CD14-positive monocyte (primary cell): ENCODE measurements at regions not wholly inside any gene's neighbourhood (a gene's known extent, or its start where the extent isn't known, plus 50 kb on each side); places are given as distances from the start of the nearest gene placed in this dataset.

Experiments used
- DNase-seq, 3 donors: peaks; one replicate each; pipeline ENCODE4 v3.0.0-alpha.2; 2011 to 2022
- H2AFZ ChIP-seq: 2 replicates; pipeline ENCODE4 v1.6.0; 2012; ENCODE audit warnings: mild to moderate bottlenecking, low read depth, low read length, inconsistent platforms; ENCODE audit not compliant: insufficient read depth, poor library complexity, severe bottlenecking
- H3K27ac ChIP-seq, 2 donors: 1 replicate in 1 of 2; 2 replicates in 1 of 2; pipeline ENCODE4 v1.5.1; 2012 to 2013; ENCODE audit warnings: low read length in 2 of 2, control low read depth in 1 of 2, inconsistent platforms in 1 of 2, low read depth in 1 of 2, mild to moderate bottlenecking in 1 of 2
- H3K27me3 ChIP-seq, 2 donors: one replicate each; pipeline versions ENCODE4 v1.6.0 to v1.6.1; 2011 to 2013; ENCODE audit warnings: low read length in 2 of 2; ENCODE audit not compliant: control insufficient read depth in 2 of 2, insufficient read depth in 2 of 2
- H3K36me3 ChIP-seq, 2 donors: replicated peaks in 1 of 2; 1 replicate in 1 of 2; 2 replicates in 1 of 2; pipeline versions ENCODE4 v1.5.1 to v1.6.1; 2012 to 2013; ENCODE audit warnings: low read length in 2 of 2, control low read depth in 1 of 2, inconsistent platforms in 1 of 2, mild to moderate bottlenecking in 1 of 2; ENCODE audit not compliant: insufficient read depth in 2 of 2, control insufficient read depth in 1 of 2
- H3K4me1 ChIP-seq, 2 donors: 1 replicate in 1 of 2; 2 replicates in 1 of 2; pipeline versions ENCODE4 v1.5.1 to v1.6.1; 2012 to 2013; ENCODE audit warnings: low read length in 2 of 2, control low read depth in 1 of 2, inconsistent platforms in 1 of 2, mild to moderate bottlenecking in 1 of 2, moderate library complexity in 1 of 2; ENCODE audit not compliant: insufficient read depth in 2 of 2, control insufficient read depth in 1 of 2
- H3K4me2 ChIP-seq: replicated peaks from 2 replicates; pipeline ENCODE3; 2012; ENCODE audit warnings: low read length, moderate library complexity, mild to moderate bottlenecking; ENCODE audit not compliant: poor library complexity, severe bottlenecking; ENCODE audit errors: extremely low read depth
- H3K4me3 ChIP-seq, 3 experiments: fragments of 200-600 bp in 1 of 3; sonication (generic) in 1 of 3; replicated peaks in 1 of 3; 1 replicate in 2 of 3; 2 replicates in 1 of 3; pipeline ENCODE4 v1.5.1; 2011 to 2013; ENCODE audit warnings: low read length in 3 of 3, mild to moderate bottlenecking in 3 of 3, control low read depth in 2 of 3, low read depth in 2 of 3, inconsistent platforms in 1 of 3, moderate library complexity in 1 of 3
- H3K79me2 ChIP-seq: 2 replicates; pipeline ENCODE4 v1.6.0; 2012; ENCODE audit warnings: mild to moderate bottlenecking, control low read depth, inconsistent platforms, low read length, moderate library complexity; ENCODE audit not compliant: insufficient read depth
- H3K9ac ChIP-seq: 2 replicates; pipeline ENCODE4 v1.6.0; 2017; ENCODE audit warnings: low read length, mild to moderate bottlenecking; ENCODE audit not compliant: insufficient read depth, poor library complexity, severe bottlenecking
- H3K9me3 ChIP-seq, 2 donors: replicated peaks in 1 of 2; 1 replicate in 1 of 2; 2 replicates in 1 of 2; pipeline versions ENCODE4 v1.5.1 to v1.6.1; 2012 to 2013; ENCODE audit warnings: low read length in 2 of 2, control low read depth in 1 of 2; ENCODE audit not compliant: control insufficient read depth in 1 of 2, insufficient read depth in 1 of 2
- H4K20me1 ChIP-seq: 2 replicates; pipeline ENCODE4 v1.6.0; 2012; ENCODE audit warnings: mild to moderate bottlenecking, low read length, control low read depth, moderate library complexity; ENCODE audit not compliant: insufficient read depth
- H3K27ac Mint-ChIP-seq, 7 donors: one replicate each; pipeline ENCODE4 v1.8.0; 2020; ENCODE audit warnings: mild to moderate bottlenecking in 7 of 7, mixed read lengths in 7 of 7, moderate library complexity in 6 of 7, inconsistent platforms in 2 of 7
- H3K27me3 Mint-ChIP-seq, 3 donors: one replicate each; pipeline ENCODE4 v1.8.0; 2021 to 2022; ENCODE audit warnings: low read depth in 3 of 3, mild to moderate bottlenecking in 3 of 3, mixed read lengths in 3 of 3, moderate library complexity in 3 of 3, inconsistent platforms in 1 of 3
- H3K36me3 Mint-ChIP-seq, 2 donors: one replicate each; pipeline ENCODE4 v1.8.0; 2020; ENCODE audit warnings: mixed read lengths in 2 of 2, inconsistent platforms in 1 of 2, mild to moderate bottlenecking in 1 of 2
- H3K4me1 Mint-ChIP-seq: one replicate; pipeline ENCODE4 v1.8.0; 2020; ENCODE audit warnings: mild to moderate bottlenecking, mixed read lengths
- H3K4me3 Mint-ChIP-seq, 2 donors: one replicate each; pipeline ENCODE4 v1.8.0; 2020; ENCODE audit warnings: mild to moderate bottlenecking in 2 of 2, mixed read lengths in 2 of 2, moderate library complexity in 1 of 2
- H3K9me3 Mint-ChIP-seq, 7 donors: one replicate each; pipeline ENCODE4 v1.8.0; 2020 to 2022; ENCODE audit warnings: mixed read lengths in 7 of 7, mild to moderate bottlenecking in 6 of 7, moderate library complexity in 6 of 7, inconsistent platforms in 2 of 7
- CTCF ChIP-seq: fragments of 200-600 bp; IDR thresholded peaks from one replicate; pipeline ENCODE4 v1.8.0; 2022; ENCODE audit warnings: antibody characterized with exemption, mild to moderate bottlenecking
- WGBS: methylation state at CpG from one replicate; pipeline ENCODE4 v1.1.5; 2013; ENCODE audit warnings: missing lambda C conversion rate; ENCODE audit not compliant: insufficient coverage; 5-methylcytosine and 5-hydroxymethylcytosine counted together
- intact Hi-C, 2 donors: fragments of 100-400 bp; cut with micrococcal nuclease; formaldehyde crosslinking; loops; one replicate each; pipeline versions ENCODE4 v1.15.0 to v1.15.1; 2023

GRCh38 chr17:73715769-73716168 is 71.5 kb upstream of the SDK2 start:
- intact Hi-C loops: no loop called here
- Mint-ChIP-seq H3K4me1 (peaks cover 27% of the 10 kb centered on the region), H3K9me3 (peaks cover 0 to 2% (median 0%) of the 10 kb centered on the region in 7 donors), H3K27me3 (peaks cover 3 to 16% (median 4%) of the 10 kb centered on the region in 3 donors), H3K36me3 (no peaks in the 10 kb centered on the region), H3K4me3 (no peak overlapping the region), H3K27ac (no peak overlapping the region)
- Histone ChIP-seq H2AFZ (no peak overlapping the region), H3K9me3 (no peaks in the 10 kb centered on the region), H3K27ac (no peak overlapping the region), H3K4me3 (no peak overlapping the region), H3K36me3 (no peaks in the 10 kb centered on the region), H3K4me2 (no peak overlapping the region), H3K79me2 (no peaks in the 10 kb centered on the region), H3K4me1 (peaks cover 15 to 17% of the 10 kb centered on the region in 2 donors), H3K27me3 (no peaks in the 10 kb centered on the region), H3K9ac (no peak overlapping the region), H4K20me1 (no peaks in the 10 kb centered on the region)
- TF ChIP-seq CTCF: no peak
- WGBS: 78% methylated on average over 9 of the region's 10 CpGs
- no peak for DNase-seq

- Histone ChIP-seq H3K4me2 (no peak overlapping the region), H3K36me3 (no peaks in the 10 kb centered on the region), H3K27ac (no peak overlapping the region), H3K79me2 (no peaks in the 10 kb centered on the region), H3K9ac (no peak overlapping the region), H4K20me1 (no peaks in the 10 kb centered on the region), H2AFZ (no peak overlapping the region), H3K4me3 (no peak overlapping the region), H3K27me3 (no peaks in the 10 kb centered on the region), H3K4me1 (peaks cover 7 to 8% of the 10 kb centered on the region in 2 donors), H3K9me3 (no peaks in the 10 kb centered on the region)
- H3K4me3 Mint-ChIP-seq: no peak overlapping the region
- no peak for TF ChIP-seq CTCF
- H3K4me1 Mint-ChIP-seq: peaks cover 19% of the 10 kb centered on the region
- H3K9me3 Mint-ChIP-seq: peaks cover 0 to 2% (median 0%) of the 10 kb centered on the region in 7 donors
- H3K27me3 Mint-ChIP-seq: peaks cover 5 to 18% (median 5%) of the 10 kb centered on the region in 3 donors
- 81% methylated on average over 3 of the region's 5 CpGs for WGBS
- H3K36me3 Mint-ChIP-seq: peaks cover 0 to 3% of the 10 kb centered on the region in 2 donors
- intact Hi-C loops: no loop called here
- H3K27ac Mint-ChIP-seq: no peak overlapping the region
- no peak for DNase-seq
Observed at GRCh38 chr17:73717690-73718089, 73.4 kb upstream of the SDK2 start.
